Effector memory CD4-positive, alpha-beta T cell (primary cell): ENCODE measurements at regions not wholly inside any gene's neighbourhood (a gene's known extent, or its start where the extent isn't known, plus 50 kb on each side); places are given as distances from the start of the nearest gene placed in this dataset.

Experiments
- DNase-seq, 3 donors: peaks; one replicate each; pipeline ENCODE4 v3.0.0-alpha.2; 2020
- H3K27ac ChIP-seq: 2 replicates; pipeline ENCODE4 v1.7.0; 2013; ENCODE audit warnings: mild to moderate bottlenecking, low read length, moderate library complexity; ENCODE audit not compliant: insufficient read depth, poor library complexity, severe bottlenecking
- H3K27me3 ChIP-seq: replicated peaks from 2 replicates; pipeline ENCODE4 v1.7.0; 2013; ENCODE audit warnings: mild to moderate bottlenecking, low read length; ENCODE audit not compliant: insufficient read depth, control insufficient read depth, poor library complexity, severe bottlenecking
- H3K36me3 ChIP-seq: 2 replicates; pipeline ENCODE4 v1.7.0; 2013; ENCODE audit warnings: mild to moderate bottlenecking, low read length, moderate library complexity; ENCODE audit not compliant: control insufficient read depth, insufficient read depth
- H3K4me1 ChIP-seq: 2 replicates; pipeline ENCODE4 v1.7.0; 2013; ENCODE audit warnings: low read length, mild to moderate bottlenecking; ENCODE audit not compliant: control insufficient read depth, insufficient read depth, poor library complexity, severe bottlenecking
- H3K4me3 ChIP-seq: 2 replicates; pipeline ENCODE4 v1.7.0; 2013; ENCODE audit warnings: low read length, low read depth, mild to moderate bottlenecking; ENCODE audit not compliant: insufficient read depth, poor library complexity, severe bottlenecking
- H3K9me3 ChIP-seq: 2 replicates; pipeline ENCODE4 v1.7.0; 2013; ENCODE audit warnings: mild to moderate bottlenecking, low read length, moderate library complexity; ENCODE audit not compliant: control insufficient read depth

GRCh38 chr14:97878727-97879126 is 1081.5 kb downstream of the VRK1 start:
- DNase-seq: no peak
- H3K4me3 ChIP-seq: no peak overlapping the region
- no peak overlapping the region for H3K27ac ChIP-seq

GRCh38 chr14:97887690-97888089 is 1090.5 kb downstream of the VRK1 start:
- Histone ChIP-seq H3K27ac (no peak overlapping the region), H3K9me3 (no peaks in the 10 kb centered on the region), H3K4me3 (no peak overlapping the region), H3K4me1 (no peaks in the 10 kb centered on the region), H3K27me3 (no peaks in the 10 kb centered on the region), H3K36me3 (no peaks in the 10 kb centered on the region)
- no peak for DNase-seq

More at GRCh38 chr14:97878727-97879126, 1081.5 kb downstream of the VRK1 start:
- H3K27me3 ChIP-seq: no peaks in the 10 kb centered on the region
- no peaks in the 10 kb centered on the region for H3K9me3 ChIP-seq
- peaks cover 3% of the 10 kb centered on the region for H3K4me1 ChIP-seq
- no peaks in the 10 kb centered on the region for H3K36me3 ChIP-seq

- DNase-seq: no peak
- Histone ChIP-seq H3K27me3 (no peaks in the 10 kb centered on the region), H3K4me3 (no peak overlapping the region), H3K9me3 (no peaks in the 10 kb centered on the region), H3K4me1 (no peaks in the 10 kb centered on the region), H3K36me3 (no peaks in the 10 kb centered on the region), H3K27ac (no peak overlapping the region)
These were observed 1091.1 kb downstream of the VRK1 start for GRCh38 chr14:97888331-97888730.

- H3K4me3 ChIP-seq: no peak overlapping the region
- H3K9me3 ChIP-seq: no peaks in the 10 kb centered on the region
- H3K27me3 ChIP-seq: no peaks in the 10 kb centered on the region
- DNase-seq: no peak
- H3K27ac ChIP-seq: no peak overlapping the region
- no peaks in the 10 kb centered on the region for H3K4me1 ChIP-seq
- H3K36me3 ChIP-seq: no peaks in the 10 kb centered on the region
These were observed 1094.3 kb downstream of the VRK1 start for GRCh38 chr14:97891515-97891914.

GRCh38 chr14:97894552-97894951 is 1097.4 kb downstream of the VRK1 start:
- Histone ChIP-seq H3K27ac (no peak overlapping the region), H3K27me3 (no peaks in the 10 kb centered on the region), H3K4me1 (no peaks in the 10 kb centered on the region), H3K9me3 (no peaks in the 10 kb centered on the region), H3K36me3 (no peaks in the 10 kb centered on the region), H3K4me3 (no peak overlapping the region)
- DNase-seq: no peak

- Histone ChIP-seq H3K4me1 (no peaks in the 10 kb centered on the region), H3K27me3 (no peaks in the 10 kb centered on the region), H3K4me3 (no peak overlapping the region), H3K27ac (no peak overlapping the region), H3K36me3 (no peaks in the 10 kb centered on the region), H3K9me3 (no peaks in the 10 kb centered on the region)
- no peak for DNase-seq
These were observed 1103.1 kb downstream of the VRK1 start for GRCh38 chr14:97900196-97900854.

GRCh38 chr14:97902630-97903029 is 1105.4 kb downstream of the VRK1 start:
- DNase-seq: no peak
- Histone ChIP-seq H3K9me3 (no peaks in the 10 kb centered on the region), H3K4me1 (no peaks in the 10 kb centered on the region), H3K27me3 (no peaks in the 10 kb centered on the region), H3K36me3 (no peaks in the 10 kb centered on the region), H3K4me3 (no peak overlapping the region), H3K27ac (no peak overlapping the region)

- Histone ChIP-seq H3K27ac (no peak overlapping the region), H3K4me3 (no peak overlapping the region), H3K36me3 (no peaks in the 10 kb centered on the region), H3K4me1 (no peaks in the 10 kb centered on the region), H3K9me3 (peaks cover 6% of the 10 kb centered on the region), H3K27me3 (no peaks in the 10 kb centered on the region)
- no peak for DNase-seq
These were observed 1106.6 kb downstream of the VRK1 start for GRCh38 chr14:97903821-97904220.

- DNase-seq: no peak
- Histone ChIP-seq H3K27ac (no peak overlapping the region), H3K4me1 (peaks cover 3% of the 10 kb centered on the region), H3K4me3 (no peak overlapping the region), H3K36me3 (no peaks in the 10 kb centered on the region), H3K9me3 (peaks cover 6% of the 10 kb centered on the region), H3K27me3 (no peaks in the 10 kb centered on the region)
These were observed 1115.0 kb downstream of the VRK1 start for GRCh38 chr14:97912217-97912616.

GRCh38 chr14:97916100-97916499 is 1118.9 kb downstream of the VRK1 start:
- Histone ChIP-seq H3K9me3 (no peaks in the 10 kb centered on the region), H3K27me3 (no peaks in the 10 kb centered on the region), H3K4me1 (peaks cover 3% of the 10 kb centered on the region), H3K27ac (no peak overlapping the region), H3K36me3 (no peaks in the 10 kb centered on the region), H3K4me3 (no peak overlapping the region)
- DNase-seq: no peak
